NCI-H748 (cell line): ENCODE measurements at regions not wholly inside any gene's neighbourhood (a gene's known extent, or its start where the extent isn't known, plus 50 kb on each side); places are given as distances from the start of the nearest gene placed in this dataset.

Source experiments
- DNase-seq: peaks from one replicate; lab custom pipeline; 2025; ENCODE audit not compliant: unreplicated experiment; lab: John Stamatoyannopoulos, UW

- no peak for DNase-seq
Measured at GRCh38 chr7:54632696-54633095, 90.5 kb downstream of the VSTM2A start.

GRCh38 chr7:54629771-54630170 lies 87.6 kb downstream of the VSTM2A start:
- DNase-seq = no peak

GRCh38 chr7:54622696-54623309 lies 80.6 kb downstream of the VSTM2A start:
- DNase-seq = no peak
